ENCODE measurements at regions not wholly inside any gene's neighbourhood (a gene's known extent, or its start where the extent isn't known, plus 50 kb on each side); places are given as distances from the start of the nearest gene placed in this dataset.

- TF ChIP-seq CTCF (IDR thresholded peaks at IDR 0.05 in 2 of 3, conservative IDR thresholded peaks at IDR 0.05 in 1 of 3; ENCODE audit: borderline replicate concordance in 1 of 3, insufficient read depth in 1 of 3, low read depth in 2 of 3, low read length in 2 of 3) = no peak
- TF ChIP-seq POLR2AphosphoS5 (IDR thresholded peaks at IDR 0.05; ENCODE audit: low read depth, low read length) = no peak
- TF ChIP-seq EGR1 (IDR thresholded peaks at IDR 0.05; ENCODE audit: low read depth) = no peak
- no peak for TF ChIP-seq EZH2 (IDR thresholded peaks at IDR 0.05)
- no peak for TF ChIP-seq RAD21 (IDR thresholded peaks at IDR 0.05; ENCODE audit: low read depth)
- no peak for TF ChIP-seq SP1 (IDR thresholded peaks at IDR 0.05; ENCODE audit: low read depth)
- no peak for TF ChIP-seq POLR2A (IDR thresholded peaks at IDR 0.05; ENCODE audit: borderline replicate concordance, extremely low read depth, insufficient read depth, insufficient read length)
- TF ChIP-seq EZH2phosphoT487 (IDR thresholded peaks at IDR 0.05; ENCODE audit: borderline replicate concordance) = no peak
- TF ChIP-seq, protein P1, sequence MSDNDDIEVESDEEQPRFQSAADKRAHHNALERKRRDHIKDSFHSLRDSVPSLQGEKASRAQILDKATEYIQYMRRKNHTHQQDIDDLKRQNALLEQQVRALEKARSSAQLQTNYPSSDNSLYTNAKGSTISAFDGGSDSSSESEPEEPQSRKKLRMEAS (IDR thresholded peaks at IDR 0.05) = no peak
- TF ChIP-seq SIN3A (IDR thresholded peaks at IDR 0.05; ENCODE audit: low read depth) = no peak
- no peak for TF ChIP-seq CBX3 (IDR thresholded peaks at IDR 0.05; ENCODE audit: low read depth)
- TF ChIP-seq FOSL1 (IDR thresholded peaks at IDR 0.05; ENCODE audit: low read depth) = no peak
- TF ChIP-seq ELF1 (IDR thresholded peaks at IDR 0.05; ENCODE audit: borderline replicate concordance, low read depth) = no peak
- TF ChIP-seq JUND (IDR thresholded peaks at IDR 0.05) = no peak
These were observed 116.4 kb downstream of the KCNA4 start for GRCh38 chr11:29900382-29900781.
